Lung (tissue), 11 donors: ENCODE measurements at regions not wholly inside any gene's neighbourhood (a gene's known extent, or its start where the extent isn't known, plus 50 kb on each side); places are given as distances from the start of the nearest gene placed in this dataset.

Experiments used
- ATAC-seq: fragments of 200-7000 bp; cut with Tn5 transposase; one replicate; pipeline ENCODE4 v1.9.1; 2020; ENCODE audit warnings: moderate number of reproducible peaks; ENCODE audit not compliant: insufficient read depth, low FRiP score
- DNase-seq, 3 donors: peaks; one replicate each; pipeline ENCODE4 v3.0.0-alpha.2; 2013 to 2017
- H3K27ac ChIP-seq, 2 donors: one replicate each; pipeline ENCODE4 v1.5.1; 2013; ENCODE audit warnings: mild to moderate bottlenecking in 2 of 2, moderate library complexity in 2 of 2, control low read depth in 1 of 2, inconsistent platforms in 1 of 2, low read depth in 1 of 2, low read length in 1 of 2
- H3K27me3 ChIP-seq, 3 donors: one replicate each; pipeline ENCODE4 v1.5.1; 2013; ENCODE audit warnings: low read length in 2 of 3; ENCODE audit not compliant: control insufficient read depth in 3 of 3, insufficient read depth in 3 of 3
- H3K36me3 ChIP-seq, 4 donors: one replicate each; pipeline ENCODE4 v1.5.1; 2013; ENCODE audit warnings: low read length in 4 of 4, mild to moderate bottlenecking in 1 of 4, moderate library complexity in 1 of 4; ENCODE audit not compliant: control insufficient read depth in 4 of 4, insufficient read depth in 4 of 4
- H3K4me1 ChIP-seq, 5 donors: one replicate each; pipeline ENCODE4 v1.5.1; 2013; ENCODE audit warnings: low read length in 5 of 5, mild to moderate bottlenecking in 2 of 5, moderate library complexity in 1 of 5; ENCODE audit not compliant: control insufficient read depth in 5 of 5, insufficient read depth in 5 of 5
- H3K4me3 ChIP-seq: one replicate; pipeline ENCODE4 v1.5.1; 2013; ENCODE audit warnings: mild to moderate bottlenecking, control low read depth, moderate library complexity
- H3K9ac ChIP-seq, 2 donors: one replicate each; pipeline ENCODE4 v1.5.1; 2013; ENCODE audit warnings: low read length in 2 of 2, control low read depth in 1 of 2; ENCODE audit not compliant: insufficient read depth in 1 of 2
- H3K9me3 ChIP-seq, 4 donors: one replicate each; pipeline ENCODE4 v1.5.1; 2013; ENCODE audit warnings: low read length in 3 of 4, mild to moderate bottlenecking in 1 of 4, moderate library complexity in 1 of 4; ENCODE audit not compliant: control insufficient read depth in 4 of 4, insufficient read depth in 3 of 4
- CTCF ChIP-seq: IDR thresholded peaks from 2 replicates; pipeline ENCODE4 v1.5.1; 2012; ENCODE audit warnings: mild to moderate bottlenecking; ENCODE audit errors: control extremely low read depth, extremely low read depth
- WGBS, 2 donors: extraction: QIAGEN DNeasy Blood & Tissue Kit; methylation state at CpG; one replicate each; pipeline ENCODE4 v1.1.7; 2013; 5-methylcytosine and 5-hydroxymethylcytosine counted together
- donor health status: control.
- donor health status: control.
- donor health status: Bipolar disorder and iron deficiency.
- donor health status: healthy.
- donor health status: DM: yes; HTN: yes; CAD: no.

DNA sequence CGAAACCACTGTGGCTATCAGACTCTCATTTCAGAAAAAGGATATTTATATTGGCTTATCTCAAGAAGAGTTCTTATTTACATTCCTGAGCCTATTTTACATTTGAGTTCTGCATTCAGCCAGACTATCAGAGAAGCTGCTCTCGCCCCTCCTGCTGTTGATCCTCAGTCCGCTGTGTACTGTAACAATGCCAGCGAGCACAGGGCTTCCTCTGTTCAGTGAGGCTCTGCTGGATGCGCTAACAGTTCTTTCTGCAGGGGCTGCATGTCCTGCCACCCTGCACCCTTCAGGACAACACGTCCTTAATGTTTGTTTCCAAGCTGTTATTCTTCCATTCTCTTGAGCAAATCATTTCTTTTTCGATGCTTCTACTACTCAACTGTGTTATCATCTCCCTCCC, 463.7 kb upstream of the SGCG start:
- H3K36me3 ChIP-seq = no peaks in the 10 kb centered on the region
- DNase-seq (peak; percentile 38 to 65 (median 56)), ATAC-seq (no peak)
- H3K4me1 ChIP-seq = peaks cover 0 to 11% (median 1%) of the 10 kb centered on the region in 5 donors
- no peak overlapping the region for H3K27ac ChIP-seq
- WGBS, 2 donors = 47 to 61% methylated on average over 7 of the region's 7 CpGs
- no peak overlapping the region for H3K4me3 ChIP-seq
- peak overlapping the region in 1 of 2 donors; percentile 57 for H3K9ac ChIP-seq
- H3K27me3 ChIP-seq = no peaks in the 10 kb centered on the region
- H3K9me3 ChIP-seq = no peaks in the 10 kb centered on the region
- TF ChIP-seq CTCF = no peak

DNA sequence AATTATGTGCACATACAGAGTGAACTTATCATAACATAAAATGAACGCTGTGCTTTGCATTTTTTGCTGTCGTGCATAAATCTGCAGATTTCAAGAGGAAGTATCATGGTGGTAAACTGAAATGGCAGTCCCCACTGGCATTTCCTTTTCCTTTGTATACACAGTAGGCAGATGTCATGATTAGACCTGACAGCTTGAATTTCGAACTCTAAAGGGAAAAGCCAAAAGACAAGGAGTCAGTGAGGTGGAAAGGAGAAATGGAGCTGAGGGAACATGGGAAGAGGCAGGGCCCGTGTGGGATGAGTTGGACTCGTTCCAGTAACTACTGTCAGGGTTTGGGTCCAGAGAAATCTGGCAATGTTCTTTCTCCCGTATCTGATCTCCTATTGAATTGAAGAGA, 454.1 kb upstream of the SGCG start:
- Histone ChIP-seq H3K9me3 (peaks cover 0 to 3% (median 0%) of the 10 kb centered on the region in 4 donors), H3K27me3 (no peaks in the 10 kb centered on the region), H3K36me3 (no peaks in the 10 kb centered on the region), H3K9ac (no peak overlapping the region), H3K27ac (no peak overlapping the region), H3K4me3 (no peak overlapping the region), H3K4me1 (no peaks in the 10 kb centered on the region)
- DNase-seq (no peak), ATAC-seq (no peak)
- TF ChIP-seq CTCF = no peak
- WGBS, 2 donors = 43 to 48% methylated on average over 6 of the region's 6 CpGs

- no peak overlapping the region for H3K27ac ChIP-seq
- no peaks in the 10 kb centered on the region for H3K36me3 ChIP-seq
- TF ChIP-seq CTCF = no peak
- no peaks in the 10 kb centered on the region for H3K9me3 ChIP-seq
- peaks cover 0 to 8% (median 0%) of the 10 kb centered on the region in 5 donors for H3K4me1 ChIP-seq
- 43 to 44% methylated on average over 24 of the region's 24 CpGs for WGBS, 2 donors
- no peak overlapping the region for H3K9ac ChIP-seq
- DNase-seq (peak; percentile 13 to 59 (median 35)), ATAC-seq (no peak)
- H3K4me3 ChIP-seq = no peak overlapping the region
- H3K27me3 ChIP-seq = peaks cover 0 to 2% (median 0%) of the 10 kb centered on the region in 3 donors
Observed at GRCh38 chr13:22735011-22735995, 445.5 kb upstream of the SGCG start.
